Psoas muscle (tissue), 7 donors: ENCODE measurements at regions not wholly inside any gene's neighbourhood (a gene's known extent, or its start where the extent isn't known, plus 50 kb on each side); places are given as distances from the start of the nearest gene placed in this dataset.

ENCODE experiments used
- ATAC-seq, 4 donors: fragments of 200-7000 bp; cut with Tn5 transposase; one replicate each; pipeline ENCODE4 v1.9.1; 2020; ENCODE audit warnings: moderate library complexity in 3 of 4, mild to moderate bottlenecking in 2 of 4
- DNase-seq, 2 donors: peaks; one replicate each; pipeline ENCODE4 v3.0.0-alpha.2; 2020
- H3K27ac ChIP-seq: fragments of 200-600 bp; one replicate; pipeline ENCODE4 v1.8.0; 2022
- H3K27me3 ChIP-seq, 3 donors: fragments of 200-600 bp in 1 of 3; one replicate each; pipeline versions ENCODE4 v1.6.1 to v1.8.0; 2013 to 2022; ENCODE audit warnings: low read length in 2 of 3, mild to moderate bottlenecking in 2 of 3, moderate library complexity in 1 of 3; ENCODE audit not compliant: insufficient read depth in 3 of 3
- H3K36me3 ChIP-seq, 2 donors: fragments of 200-600 bp in 1 of 2; one replicate each; pipeline versions ENCODE4 v1.6.1 to v1.8.0; 2013 to 2022; ENCODE audit warnings: low read depth in 1 of 2, mild to moderate bottlenecking in 1 of 2, moderate library complexity in 1 of 2; ENCODE audit not compliant: insufficient read depth in 1 of 2
- H3K4me1 ChIP-seq: fragments of 200-600 bp; one replicate; pipeline ENCODE4 v1.8.0; 2022
- H3K4me3 ChIP-seq: fragments of 200-600 bp; one replicate; pipeline ENCODE4 v1.8.0; 2022; ENCODE audit warnings: mild to moderate bottlenecking
- H3K9me3 ChIP-seq: fragments of 200-600 bp; one replicate; pipeline ENCODE4 v1.8.0; 2022
- CTCF ChIP-seq: fragments of 200-600 bp; IDR thresholded peaks from one replicate; pipeline ENCODE4 v1.8.0; 2022; ENCODE audit warnings: antibody characterized with exemption
- WGBS, 3 donors: extraction: QIAGEN DNeasy Blood & Tissue Kit; methylation state at CpG; one replicate each; pipeline versions ENCODE4 v1.1.6 to v1.1.7; 2013; 5-methylcytosine and 5-hydroxymethylcytosine counted together
- intact Hi-C, 2 donors: fragments of 100-400 bp; cut with DNase I; formaldehyde crosslinking; loops; one replicate each; pipeline versions ENCODE4 v1.11.0 to v1.14.2; 2022
- donor health status: healthy with polysubstance abuse.
- donor health status: DM: no; HTN: no; CAD: no; lungs with moderate emphysema.
- donor health status: Bipolar disorder and iron deficiency.
- donor health status: healthy.
- donor health status: DM: yes; HTN: yes; CAD: no.
- donor health status: DM: no; HTN: no; CAD: no.
- donor health status: DM: yes; HTN: yes; CAD: no.

- no peak for DNase-seq
- Histone ChIP-seq H3K4me1 (no peaks in the 10 kb centered on the region), H3K4me3 (no peak overlapping the region), H3K27ac (no peak overlapping the region), H3K36me3 (no peaks in the 10 kb centered on the region), H3K27me3 (no peaks in the 10 kb centered on the region), H3K9me3 (no peaks in the 10 kb centered on the region)
- intact Hi-C loops: no loop called here
- 56 to 62% (median 58%) methylated on average over 2 of the region's 2 CpGs for WGBS, 3 donors
- no peak for TF ChIP-seq CTCF
- ATAC-seq: no peak
Observed at GRCh38 chr18:64245126-64245861, 96.4 kb upstream of the LINC00305 start.

- no peaks in the 10 kb centered on the region for H3K27me3 ChIP-seq
- WGBS, 3 donors: 69 to 78% (median 77%) methylated on average over 4 of the region's 4 CpGs
- H3K4me1 ChIP-seq: no peaks in the 10 kb centered on the region
- no peaks in the 10 kb centered on the region for H3K9me3 ChIP-seq
- H3K36me3 ChIP-seq: no peaks in the 10 kb centered on the region
- TF ChIP-seq CTCF: no peak
- no peak for ATAC-seq
- no peak for DNase-seq
- H3K4me3 ChIP-seq: no peak overlapping the region
- intact Hi-C loops: no loop called here
- H3K27ac ChIP-seq: no peak overlapping the region
Observed at GRCh38 chr18:64244571-64244970, 95.7 kb upstream of the LINC00305 start.

DNA sequence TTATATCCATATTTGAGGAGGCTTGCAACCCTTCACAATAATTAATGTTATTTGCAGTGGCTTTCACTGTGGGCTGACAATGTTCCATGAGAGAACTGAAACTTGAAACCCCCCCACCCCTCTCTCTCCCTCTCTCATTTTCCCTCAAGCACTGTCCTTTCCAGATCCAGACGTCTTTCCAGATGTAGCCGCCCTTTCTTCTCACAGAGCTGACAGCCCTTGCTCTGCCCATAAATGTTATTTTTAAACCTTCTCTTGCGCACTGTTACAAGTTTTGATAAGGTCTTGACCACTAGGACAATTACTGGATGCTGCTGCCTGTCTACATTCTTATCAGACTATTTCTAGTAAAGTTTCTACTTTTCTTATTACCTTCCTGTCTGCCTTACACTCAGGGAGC is 91.4 kb upstream of the LINC00305 start:
- TF ChIP-seq CTCF: no peak
- no peak for DNase-seq
- H3K4me1 ChIP-seq: no peaks in the 10 kb centered on the region
- intact Hi-C loops: no loop called here
- ATAC-seq: no peak
- H3K36me3 ChIP-seq: no peaks in the 10 kb centered on the region
- H3K27me3 ChIP-seq: no peaks in the 10 kb centered on the region
- 25 to 37% (median 32%) methylated on average over 3 of the region's 3 CpGs for WGBS, 3 donors
- no peak overlapping the region for H3K27ac ChIP-seq
- H3K9me3 ChIP-seq: no peaks in the 10 kb centered on the region
- no peak overlapping the region for H3K4me3 ChIP-seq

- Histone ChIP-seq H3K36me3 (no peaks in the 10 kb centered on the region), H3K4me3 (no peak overlapping the region), H3K4me1 (no peaks in the 10 kb centered on the region), H3K27me3 (no peaks in the 10 kb centered on the region), H3K27ac (no peak overlapping the region), H3K9me3 (no peaks in the 10 kb centered on the region)
- TF ChIP-seq CTCF: no peak
- no peak for ATAC-seq
- 68 to 82% (median 76%) methylated on average over 2 of the region's 2 CpGs for WGBS, 3 donors
- intact Hi-C loops: no loop called here
- DNase-seq: no peak
Observed at GRCh38 chr18:64238076-64238475, 89.2 kb upstream of the LINC00305 start.

GRCh38 chr18:64234321-64234720 is 85.4 kb upstream of the LINC00305 start:
- intact Hi-C loops: no loop called here
- DNase-seq (no peak), ATAC-seq (no peak)
- TF ChIP-seq CTCF: no peak
- Histone ChIP-seq H3K4me1 (no peaks in the 10 kb centered on the region), H3K36me3 (no peaks in the 10 kb centered on the region), H3K4me3 (no peak overlapping the region), H3K27me3 (no peaks in the 10 kb centered on the region), H3K27ac (no peak overlapping the region), H3K9me3 (no peaks in the 10 kb centered on the region)
- WGBS, 3 donors: 37 to 47% (median 46%) methylated on average over 3 of the region's 3 CpGs
